ENCODE measurements at regions not wholly inside any gene's neighbourhood (a gene's known extent, or its start where the extent isn't known, plus 50 kb on each side); places are given as distances from the start of the nearest gene placed in this dataset.

DNA sequence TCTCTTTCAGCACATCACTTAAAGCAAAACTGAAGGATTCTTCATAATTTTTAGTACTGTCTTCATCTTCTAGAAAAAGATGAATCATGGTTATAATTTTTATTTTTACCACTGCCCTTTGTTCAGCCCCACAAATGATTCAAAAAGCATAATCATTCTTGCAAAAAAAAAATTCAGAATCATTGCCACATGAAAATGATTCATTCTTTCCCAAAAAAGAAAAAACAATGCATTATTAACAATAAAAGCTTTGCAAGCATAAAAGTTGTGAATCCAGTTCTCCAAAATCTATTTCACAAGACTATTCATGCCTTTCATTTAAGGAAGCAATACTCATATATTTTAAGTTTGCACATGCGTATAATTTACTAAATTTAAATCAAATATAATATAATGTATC is 204.8 kb downstream of the RBM43 start:
- H3K36me3 ChIP-seq (ENCODE audit: control insufficient read depth in 2 of 2, extremely low read depth in 1 of 2, insufficient read depth in 2 of 2, low read length in 2 of 2), result no peaks in the 10 kb centered on the region
- intact Hi-C loops (cut with micrococcal nuclease) (no loop called here), dilution Hi-C loops (cut with MboI; ENCODE audit: extremely low pct_ligation_motif_present, low sequenced_read_pairs) (no loop called here)
- no peaks in the 10 kb centered on the region for H3K79me2 ChIP-seq (ENCODE audit: control insufficient read depth, insufficient read depth, low read length)
- H3K4me1 ChIP-seq (ENCODE audit: control insufficient read depth, extremely low read depth, insufficient read depth, low read length), result no peaks in the 10 kb centered on the region
- H3K9ac ChIP-seq (replicated peaks; ENCODE audit: extremely low read depth, insufficient read depth, low read length), result no peak overlapping the region
- no peak overlapping the region for H2AFZ ChIP-seq (ENCODE audit: low read depth, low read length)
- no peaks in the 10 kb centered on the region for H3K27me3 ChIP-seq (ENCODE audit: control insufficient read depth in 2 of 2, insufficient read depth in 2 of 2, low read length in 2 of 2)
- no peaks in the 10 kb centered on the region for H3K9me1 ChIP-seq (replicated peaks; ENCODE audit: control insufficient read depth, extremely low read depth, insufficient read depth, low read length)
- BruUV-seq (replicated peaks), result no TSS peak
- TF ChIP-seq POLR2AphosphoS5 (IDR thresholded peaks at IDR 0.05; ENCODE audit: insufficient read depth, low read depth, low read length), result no peak
- TF ChIP-seq MYC (IDR thresholded peaks at IDR 0.05; ENCODE audit: low read depth, low read length), result no peak
- no peak for TF ChIP-seq FOS (IDR thresholded peaks at IDR 0.05; ENCODE audit: borderline replicate concordance, insufficient read depth, low read length)
- no peak for TF ChIP-seq MAX (IDR thresholded peaks at IDR 0.05; ENCODE audit: insufficient read depth, insufficient read length)
- TF ChIP-seq, protein P1, sequence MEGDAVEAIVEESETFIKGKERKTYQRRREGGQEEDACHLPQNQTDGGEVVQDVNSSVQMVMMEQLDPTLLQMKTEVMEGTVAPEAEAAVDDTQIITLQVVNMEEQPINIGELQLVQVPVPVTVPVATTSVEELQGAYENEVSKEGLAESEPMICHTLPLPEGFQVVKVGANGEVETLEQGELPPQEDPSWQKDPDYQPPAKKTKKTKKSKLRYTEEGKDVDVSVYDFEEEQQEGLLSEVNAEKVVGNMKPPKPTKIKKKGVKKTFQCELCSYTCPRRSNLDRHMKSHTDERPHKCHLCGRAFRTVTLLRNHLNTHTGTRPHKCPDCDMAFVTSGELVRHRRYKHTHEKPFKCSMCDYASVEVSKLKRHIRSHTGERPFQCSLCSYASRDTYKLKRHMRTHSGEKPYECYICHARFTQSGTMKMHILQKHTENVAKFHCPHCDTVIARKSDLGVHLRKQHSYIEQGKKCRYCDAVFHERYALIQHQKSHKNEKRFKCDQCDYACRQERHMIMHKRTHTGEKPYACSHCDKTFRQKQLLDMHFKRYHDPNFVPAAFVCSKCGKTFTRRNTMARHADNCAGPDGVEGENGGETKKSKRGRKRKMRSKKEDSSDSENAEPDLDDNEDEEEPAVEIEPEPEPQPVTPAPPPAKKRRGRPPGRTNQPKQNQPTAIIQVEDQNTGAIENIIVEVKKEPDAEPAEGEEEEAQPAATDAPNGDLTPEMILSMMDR (IDR thresholded peaks at IDR 0.05; ENCODE audit: extremely low read depth in 1 of 2, insufficient read depth in 1 of 2, low read depth in 1 of 2, low read length in 2 of 2), result no peak
- TF ChIP-seq EZH2 (IDR thresholded peaks at IDR 0.05; ENCODE audit: borderline replicate concordance, low read depth, low read length, severe bottlenecking), result no peak
- no peak for TF ChIP-seq GATA2 (IDR thresholded peaks at IDR 0.05; ENCODE audit: insufficient read depth, insufficient read length, low read depth, low read length)
- no peak for TF ChIP-seq POLR2A (IDR thresholded peaks at IDR 0.05; ENCODE audit: low read depth, low read length)
- no peak overlapping the region for H3K4me3 ChIP-seq (replicated peaks in 1 of 3; ENCODE audit: insufficient read depth in 1 of 3, low read depth in 1 of 3, low read length in 3 of 3)
- DNase-seq (ENCODE audit: low read depth, low spot score) (no peak), FAIRE-seq (no peak)
- H3K27ac ChIP-seq (ENCODE audit: insufficient read depth, low read depth, low read length), result no peak overlapping the region
- no peak overlapping the region for H3K4me2 ChIP-seq (ENCODE audit: insufficient read depth, low read length)
- ChIA-PET CTCF (no interaction called here), POLR2A (no interaction called here)
- H3K9me3 ChIP-seq (replicated peaks; ENCODE audit: control insufficient read depth, insufficient read depth, low read length), result no peaks in the 10 kb centered on the region
- H4K20me1 ChIP-seq (replicated peaks; ENCODE audit: control insufficient read depth, extremely low read depth, insufficient read depth, low read length), result no peaks in the 10 kb centered on the region

Measured in endothelial cell of umbilical vein (primary cell).